ENCODE measurements at regions not wholly inside any gene's neighbourhood (a gene's known extent, or its start where the extent isn't known, plus 50 kb on each side); places are given as distances from the start of the nearest gene placed in this dataset.

- WGBS, 5 donors, result 13 to 23% (median 17%) methylated on average over 4 of the region's 4 CpGs
- Histone ChIP-seq H3K4me1 (peaks cover 15 to 43% (median 25%) of the 10 kb centered on the region in 6 donors), H3K27ac (peak overlapping the region; percentile 76 to 94 (median 85)), H3K9me3 (no peaks in the 10 kb centered on the region), H3K36me3 (peaks cover 0 to 32% (median 10%) of the 10 kb centered on the region in 6 donors), H3K4me3 (peak overlapping the region in 4 of 8 donors; percentile 9 to 57 (median 15)), H3K27me3 (replicated peaks in 1 of 7) (no peaks in the 10 kb centered on the region)
- TF ChIP-seq POLR2AphosphoS5 (IDR thresholded peaks at IDR 0.05), result peak in 1 of 3 donors; percentile 51
- TF ChIP-seq, protein P1, sequence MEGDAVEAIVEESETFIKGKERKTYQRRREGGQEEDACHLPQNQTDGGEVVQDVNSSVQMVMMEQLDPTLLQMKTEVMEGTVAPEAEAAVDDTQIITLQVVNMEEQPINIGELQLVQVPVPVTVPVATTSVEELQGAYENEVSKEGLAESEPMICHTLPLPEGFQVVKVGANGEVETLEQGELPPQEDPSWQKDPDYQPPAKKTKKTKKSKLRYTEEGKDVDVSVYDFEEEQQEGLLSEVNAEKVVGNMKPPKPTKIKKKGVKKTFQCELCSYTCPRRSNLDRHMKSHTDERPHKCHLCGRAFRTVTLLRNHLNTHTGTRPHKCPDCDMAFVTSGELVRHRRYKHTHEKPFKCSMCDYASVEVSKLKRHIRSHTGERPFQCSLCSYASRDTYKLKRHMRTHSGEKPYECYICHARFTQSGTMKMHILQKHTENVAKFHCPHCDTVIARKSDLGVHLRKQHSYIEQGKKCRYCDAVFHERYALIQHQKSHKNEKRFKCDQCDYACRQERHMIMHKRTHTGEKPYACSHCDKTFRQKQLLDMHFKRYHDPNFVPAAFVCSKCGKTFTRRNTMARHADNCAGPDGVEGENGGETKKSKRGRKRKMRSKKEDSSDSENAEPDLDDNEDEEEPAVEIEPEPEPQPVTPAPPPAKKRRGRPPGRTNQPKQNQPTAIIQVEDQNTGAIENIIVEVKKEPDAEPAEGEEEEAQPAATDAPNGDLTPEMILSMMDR (IDR thresholded peaks at IDR 0.05 in 8 of 11, conservative IDR thresholded peaks at IDR 0.05 in 3 of 11), result no peak
- TF ChIP-seq POLR2A (IDR thresholded peaks at IDR 0.05), result peak in 1 of 3 donors; percentile 15
- DNase-seq, result no peak
- intact Hi-C loops (cut with DNase I; ENCODE audit: low total_unique reads), result no loop called here
These were observed 146.1 kb downstream of the HAUS1 start for GRCh38 chr18:46250084-46250811.

DNA sequence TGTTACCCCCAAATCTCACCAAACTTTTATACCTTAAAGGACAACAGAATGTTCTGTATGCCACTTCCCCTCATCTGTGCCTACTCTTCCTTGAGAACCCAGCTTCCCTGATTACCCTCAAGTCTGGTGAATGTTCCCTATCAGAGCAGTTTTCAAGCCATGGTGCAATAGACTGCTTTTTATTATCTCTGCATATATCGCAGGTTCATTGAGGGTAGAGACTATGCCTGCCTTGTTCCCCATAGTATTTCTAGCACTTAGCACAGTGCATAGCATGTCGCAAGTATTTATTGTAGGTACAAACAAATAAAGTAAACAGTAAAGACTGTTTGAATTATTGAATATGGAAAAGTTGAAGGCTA lies 146.6 kb downstream of the HAUS1 start:
- intact Hi-C loops (cut with DNase I; ENCODE audit: low total_unique reads), result no loop called here
- TF ChIP-seq POLR2A (IDR thresholded peaks at IDR 0.05), result no peak
- TF ChIP-seq, protein P1 (IDR thresholded peaks at IDR 0.05 in 8 of 11, conservative IDR thresholded peaks at IDR 0.05 in 3 of 11), result no peak
- no peak for TF ChIP-seq POLR2AphosphoS5 (IDR thresholded peaks at IDR 0.05)
- no peak for DNase-seq
- Histone ChIP-seq H3K36me3 (peaks cover 0 to 37% (median 10%) of the 10 kb centered on the region in 6 donors), H3K9me3 (no peaks in the 10 kb centered on the region), H3K27ac (peak overlapping the region; percentile 17 to 94 (median 83)), H3K4me3 (peak overlapping the region in 1 of 8 donors; percentile 57), H3K27me3 (replicated peaks in 1 of 7) (no peaks in the 10 kb centered on the region), H3K4me1 (peaks cover 15 to 43% (median 25%) of the 10 kb centered on the region in 6 donors)
- WGBS, 5 donors, result 17 to 60% (median 44%) methylated on average over 2 of the region's 2 CpGs

- TF ChIP-seq POLR2AphosphoS5 (IDR thresholded peaks at IDR 0.05) (no peak), POLR2A (IDR thresholded peaks at IDR 0.05) (no peak)
- TF ChIP-seq, protein P1 (IDR thresholded peaks at IDR 0.05 in 8 of 11, conservative IDR thresholded peaks at IDR 0.05 in 3 of 11), result no peak
- intact Hi-C loops (cut with DNase I; ENCODE audit: low total_unique reads), result no loop called here
- Histone ChIP-seq H3K36me3 (peaks cover 0 to 34% (median 10%) of the 10 kb centered on the region in 6 donors), H3K4me1 (peaks cover 15 to 43% (median 25%) of the 10 kb centered on the region in 6 donors), H3K9me3 (no peaks in the 10 kb centered on the region), H3K4me3 (no peak overlapping the region), H3K27me3 (replicated peaks in 1 of 7) (no peaks in the 10 kb centered on the region), H3K27ac (no peak overlapping the region)
- 83 to 97% (median 88%) methylated on average over 2 of the region's 2 CpGs for whole genome bisulfite sequencing, 5 donors
- DNase-seq, result no peak
These were observed 148.6 kb downstream of the HAUS1 start for GRCh38 chr18:46252759-46253158.

DNA sequence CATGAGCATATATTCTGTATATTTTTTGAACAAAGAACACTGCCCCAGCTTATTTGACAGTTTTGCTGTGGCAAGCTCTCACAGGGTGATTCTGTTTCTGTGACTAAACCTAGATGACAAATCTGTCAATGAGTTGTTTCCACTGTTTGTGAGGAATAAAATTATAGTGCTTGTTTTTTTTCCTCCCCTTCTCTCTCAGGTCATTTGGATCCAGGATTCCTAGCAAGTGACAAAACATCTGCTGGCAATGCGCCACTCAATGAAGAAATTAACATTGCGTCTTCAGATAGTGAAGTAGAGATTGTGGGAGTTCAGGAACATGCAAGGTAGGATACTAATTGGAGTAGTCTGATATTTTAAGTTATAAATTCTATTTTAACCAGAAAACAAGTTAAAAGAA lies 149.3 kb downstream of the HAUS1 start:
- Histone ChIP-seq H3K9me3 (no peaks in the 10 kb centered on the region), H3K4me1 (peaks cover 15 to 42% (median 25%) of the 10 kb centered on the region in 6 donors), H3K27ac (no peak overlapping the region), H3K4me3 (no peak overlapping the region), H3K27me3 (replicated peaks in 1 of 7) (no peaks in the 10 kb centered on the region), H3K36me3 (peaks cover 0 to 29% (median 10%) of the 10 kb centered on the region in 6 donors)
- DNase-seq, result no peak
- WGBS, 5 donors, result 77 to 91% (median 82%) methylated on average over 2 of the region's 2 CpGs
- intact Hi-C loops (cut with DNase I; ENCODE audit: low total_unique reads), result no loop called here
- TF ChIP-seq POLR2A (IDR thresholded peaks at IDR 0.05) (no peak), POLR2AphosphoS5 (IDR thresholded peaks at IDR 0.05) (no peak)
- TF ChIP-seq, protein P1 (IDR thresholded peaks at IDR 0.05 in 8 of 11, conservative IDR thresholded peaks at IDR 0.05 in 3 of 11), result no peak

Data from spleen (tissue), 11 donors.